ENCODE measurements at regions not wholly inside any gene's neighbourhood (a gene's known extent, or its start where the extent isn't known, plus 50 kb on each side); places are given as distances from the start of the nearest gene placed in this dataset.

- Histone ChIP-seq H3K4me3 (ENCODE audit: control insufficient read depth in 2 of 3, extremely low read depth in 1 of 3, insufficient read depth in 2 of 3, low read depth in 1 of 3, low read length in 3 of 3) (no peak overlapping the region), H3K36me3 (ENCODE audit: control insufficient read depth in 2 of 2, extremely low read depth in 1 of 2, insufficient read depth in 2 of 2, low read length in 2 of 2) (no peaks in the 10 kb centered on the region), H3K9ac (ENCODE audit: control insufficient read depth, extremely low read depth, insufficient read depth, low read length) (no peak overlapping the region), H3K9me3 (ENCODE audit: control insufficient read depth, low read depth, low read length) (no peaks in the 10 kb centered on the region), H2AFZ (ENCODE audit: control insufficient read depth, low read length) (no peak overlapping the region), H3K27me3 (ENCODE audit: control insufficient read depth, extremely low read depth, insufficient read depth, low read length) (no peaks in the 10 kb centered on the region), H3K4me2 (ENCODE audit: control insufficient read depth, extremely low read depth, insufficient read depth, low read depth, low read length) (no peak overlapping the region), H3K4me1 (ENCODE audit: control insufficient read depth, extremely low read depth, insufficient read depth, low read length) (no peaks in the 10 kb centered on the region), H4K20me1 (ENCODE audit: control insufficient read depth, extremely low read depth, insufficient read depth, low read length) (no peaks in the 10 kb centered on the region), H3K27ac (ENCODE audit: control insufficient read depth, insufficient read depth, low read length) (no peak overlapping the region), H3K9me1 (ENCODE audit: control insufficient read depth, extremely low read depth, insufficient read depth, low read length) (no peaks in the 10 kb centered on the region), H3K79me2 (ENCODE audit: control insufficient read depth, insufficient read depth, low read length) (no peaks in the 10 kb centered on the region)
- TF ChIP-seq EZH2 (IDR thresholded peaks at IDR 0.05; ENCODE audit: low read length): no peak
- TF ChIP-seq CTCF (optimal IDR thresholded peaks at IDR 0.05 in 1 of 3, IDR thresholded peaks at IDR 0.05 in 1 of 3, conservative IDR thresholded peaks at IDR 0.05 in 1 of 3; ENCODE audit: extremely low read depth in 1 of 3, insufficient read depth in 2 of 3, low read length in 3 of 3): no peak
- DNase-seq (ENCODE audit: low read depth, low spot score) (no peak), FAIRE-seq (no peak)
- dilution Hi-C loops (cut with MboI; ENCODE audit: extremely low pct_ligation_motif_present, low sequenced_read_pairs): no loop called here
Measured at GRCh38 chr2:67666386-67667053, 269.4 kb downstream of the ETAA1 start.

DNA sequence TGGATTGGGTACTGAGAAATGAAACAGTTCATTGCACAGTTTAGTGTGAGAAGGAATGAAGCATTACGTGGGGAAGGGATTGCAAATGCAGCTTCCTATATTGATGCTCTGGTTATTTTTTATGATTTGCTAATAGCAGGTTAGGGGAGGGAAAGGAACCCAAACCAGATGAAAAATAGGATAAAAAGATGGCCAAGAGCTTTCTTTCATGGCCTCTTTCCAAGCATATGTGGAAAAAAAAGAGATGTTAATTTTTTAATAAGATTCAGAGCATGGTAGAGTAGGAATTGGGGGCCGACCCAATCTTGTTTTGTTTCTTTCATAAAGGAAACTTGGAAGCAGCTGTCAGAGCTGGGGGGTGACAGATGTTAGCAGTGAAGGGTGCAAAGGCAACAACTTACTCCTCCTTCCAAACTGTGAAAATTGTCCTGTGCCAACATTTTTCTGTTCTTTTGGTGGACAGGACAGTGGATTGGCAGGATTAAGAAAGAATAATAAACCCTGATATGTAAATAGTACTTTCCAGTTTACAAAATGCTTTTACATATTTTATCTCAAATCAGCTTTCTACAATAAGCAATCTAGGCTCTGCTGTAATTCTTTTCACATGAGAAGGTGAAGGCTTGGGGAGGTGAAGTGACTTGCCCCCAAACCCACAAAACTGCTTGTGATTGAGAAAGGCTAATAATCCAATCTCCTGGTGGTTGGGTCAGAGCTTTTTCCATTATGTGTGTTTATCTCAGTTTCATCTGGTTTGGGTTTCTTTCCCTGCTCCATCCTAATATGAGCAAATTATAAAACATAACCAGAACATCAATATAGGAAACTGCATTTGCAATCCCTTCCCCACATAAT, 270.1 kb downstream of the ETAA1 start:
- DNase-seq (ENCODE audit: low read depth, low spot score) (no peak), FAIRE-seq (no peak)
- no peaks in the 10 kb centered on the region for H3K4me1 ChIP-seq (ENCODE audit: control insufficient read depth, extremely low read depth, insufficient read depth, low read length)
- dilution Hi-C loops (cut with MboI; ENCODE audit: extremely low pct_ligation_motif_present, low sequenced_read_pairs): no loop called here
- no peak overlapping the region for H3K9ac ChIP-seq (ENCODE audit: control insufficient read depth, extremely low read depth, insufficient read depth, low read length)
- no peak overlapping the region for H3K4me3 ChIP-seq (ENCODE audit: control insufficient read depth in 2 of 3, extremely low read depth in 1 of 3, insufficient read depth in 2 of 3, low read depth in 1 of 3, low read length in 3 of 3)
- H3K9me1 ChIP-seq (ENCODE audit: control insufficient read depth, extremely low read depth, insufficient read depth, low read length): no peaks in the 10 kb centered on the region
- no peak overlapping the region for H3K27ac ChIP-seq (ENCODE audit: control insufficient read depth, insufficient read depth, low read length)
- no peaks in the 10 kb centered on the region for H3K79me2 ChIP-seq (ENCODE audit: control insufficient read depth, insufficient read depth, low read length)
- no peak overlapping the region for H2AFZ ChIP-seq (ENCODE audit: control insufficient read depth, low read length)
- no peak for TF ChIP-seq EZH2 (IDR thresholded peaks at IDR 0.05; ENCODE audit: low read length)
- no peak for TF ChIP-seq CTCF (optimal IDR thresholded peaks at IDR 0.05 in 1 of 3, IDR thresholded peaks at IDR 0.05 in 1 of 3, conservative IDR thresholded peaks at IDR 0.05 in 1 of 3; ENCODE audit: extremely low read depth in 1 of 3, insufficient read depth in 2 of 3, low read length in 3 of 3)
- H3K9me3 ChIP-seq (ENCODE audit: control insufficient read depth, low read depth, low read length): no peaks in the 10 kb centered on the region
- no peak overlapping the region for H3K4me2 ChIP-seq (ENCODE audit: control insufficient read depth, extremely low read depth, insufficient read depth, low read depth, low read length)
- no peaks in the 10 kb centered on the region for H3K36me3 ChIP-seq (ENCODE audit: control insufficient read depth in 2 of 2, extremely low read depth in 1 of 2, insufficient read depth in 2 of 2, low read length in 2 of 2)
- no peaks in the 10 kb centered on the region for H4K20me1 ChIP-seq (ENCODE audit: control insufficient read depth, extremely low read depth, insufficient read depth, low read length)
- H3K27me3 ChIP-seq (ENCODE audit: control insufficient read depth, extremely low read depth, insufficient read depth, low read length): no peaks in the 10 kb centered on the region
